Lower leg skin (tissue), 3 donors: ENCODE measurements at regions not wholly inside any gene's neighbourhood (a gene's known extent, or its start where the extent isn't known, plus 50 kb on each side); places are given as distances from the start of the nearest gene placed in this dataset.

Source experiments
- POLR2A ChIP-seq, 2 donors: fragments of 450-650 bp; IDR thresholded peaks; one replicate each; pipeline ENCODE4 v1.6.1; 2016 to 2017; ENCODE audit warnings: antibody characterized with exemption in 2 of 2, mild to moderate bottlenecking in 1 of 2, moderate library complexity in 1 of 2
- TF ChIP-seq, protein P1 (sequence below), 3 donors: fragments of 450-650 bp; IDR thresholded peaks; one replicate each; pipeline ENCODE4 v1.5.1; 2016; ENCODE audit warnings: antibody characterized with exemption in 3 of 3, mild to moderate bottlenecking in 3 of 3, moderate library complexity in 2 of 3

DNA sequence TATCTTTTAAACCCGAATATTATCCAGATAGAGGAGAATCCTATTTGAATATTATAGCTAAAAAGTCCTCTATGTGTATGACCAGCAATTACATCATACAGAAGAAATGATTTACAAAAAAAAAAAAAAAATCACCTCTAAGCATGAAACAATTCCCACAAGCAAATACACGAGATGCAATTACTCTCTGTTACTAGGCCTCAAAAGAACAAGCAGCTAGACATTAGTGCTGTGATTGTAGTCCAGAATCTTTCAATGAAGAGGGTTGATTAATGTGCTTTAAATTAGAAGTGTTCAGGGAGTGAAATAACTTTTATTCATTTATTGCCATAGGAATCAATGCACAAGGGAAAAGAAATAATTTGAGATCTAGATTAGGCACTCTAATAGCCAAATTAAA, 1379.5 kb upstream of the GBE1 start:
- no peak for TF ChIP-seq POLR2A (IDR thresholded peaks at IDR 0.05)
- TF ChIP-seq, protein P1, sequence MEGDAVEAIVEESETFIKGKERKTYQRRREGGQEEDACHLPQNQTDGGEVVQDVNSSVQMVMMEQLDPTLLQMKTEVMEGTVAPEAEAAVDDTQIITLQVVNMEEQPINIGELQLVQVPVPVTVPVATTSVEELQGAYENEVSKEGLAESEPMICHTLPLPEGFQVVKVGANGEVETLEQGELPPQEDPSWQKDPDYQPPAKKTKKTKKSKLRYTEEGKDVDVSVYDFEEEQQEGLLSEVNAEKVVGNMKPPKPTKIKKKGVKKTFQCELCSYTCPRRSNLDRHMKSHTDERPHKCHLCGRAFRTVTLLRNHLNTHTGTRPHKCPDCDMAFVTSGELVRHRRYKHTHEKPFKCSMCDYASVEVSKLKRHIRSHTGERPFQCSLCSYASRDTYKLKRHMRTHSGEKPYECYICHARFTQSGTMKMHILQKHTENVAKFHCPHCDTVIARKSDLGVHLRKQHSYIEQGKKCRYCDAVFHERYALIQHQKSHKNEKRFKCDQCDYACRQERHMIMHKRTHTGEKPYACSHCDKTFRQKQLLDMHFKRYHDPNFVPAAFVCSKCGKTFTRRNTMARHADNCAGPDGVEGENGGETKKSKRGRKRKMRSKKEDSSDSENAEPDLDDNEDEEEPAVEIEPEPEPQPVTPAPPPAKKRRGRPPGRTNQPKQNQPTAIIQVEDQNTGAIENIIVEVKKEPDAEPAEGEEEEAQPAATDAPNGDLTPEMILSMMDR (IDR thresholded peaks at IDR 0.05) = no peak
